Activated T-helper 2 cell treated with anti-CD3 and anti-CD28 coated beads, Interferon-gamma antibody, Interleukin-2, Interleukin-4, amounts not matched to agents 10 μg/mL and 5 μg/mL and 100 μg/mL, durations not matched to agents 14 hours and 24 hours and 36 hours (primary cell): ENCODE measurements at regions not wholly inside any gene's neighbourhood (a gene's known extent, or its start where the extent isn't known, plus 50 kb on each side); places are given as distances from the start of the nearest gene placed in this dataset.
"Not testable (repeated sequence)": the region's sequence is repeated elsewhere in the genome, so short reads cannot be mapped to it uniquely, and the experiment has no call there.

Experiments used
- DNase-seq: peaks from one replicate; pipeline ENCODE4 v3.0.0; 2021; ENCODE audit warnings: low spot score
- H3K27ac Mint-ChIP-seq: one replicate; pipeline ENCODE4 v1.8.0; 2021; ENCODE audit warnings: mixed read lengths
- H3K27me3 Mint-ChIP-seq: one replicate; pipeline ENCODE4 v1.8.0; 2021; ENCODE audit warnings: low read depth, mixed read lengths
- H3K36me3 Mint-ChIP-seq: one replicate; pipeline ENCODE4 v1.8.0; 2021; ENCODE audit warnings: low read depth, mixed read lengths
- H3K4me1 Mint-ChIP-seq: one replicate; pipeline ENCODE4 v1.8.0; 2021; ENCODE audit warnings: low read depth, mixed read lengths
- H3K4me3 Mint-ChIP-seq: one replicate; pipeline ENCODE4 v1.8.0; 2021; ENCODE audit warnings: low read depth, mild to moderate bottlenecking, moderate library complexity, mixed read lengths
- H3K9me3 Mint-ChIP-seq: one replicate; pipeline ENCODE4 v1.8.0; 2021; ENCODE audit warnings: mixed read lengths
- intact Hi-C: fragments of 100-400 bp; cut with micrococcal nuclease; formaldehyde crosslinking; loops from one replicate; pipeline ENCODE4 v1.15.1; 2023

GRCh38 chr7:145839814-145840213 lies 276.8 kb upstream of the CNTNAP2 start:
- DNase-seq = no peak
- H3K9me3 Mint-ChIP-seq = peaks cover 17% of the 10 kb centered on the region
- H3K4me1 Mint-ChIP-seq = no peaks in the 10 kb centered on the region
- intact Hi-C loops = no loop called here
- no peaks in the 10 kb centered on the region for H3K27me3 Mint-ChIP-seq
- no peak overlapping the region for H3K27ac Mint-ChIP-seq
- no peak overlapping the region for H3K4me3 Mint-ChIP-seq
- H3K36me3 Mint-ChIP-seq = no peaks in the 10 kb centered on the region

- Mint-ChIP-seq H3K36me3 (no peaks in the 10 kb centered on the region), H3K27ac (no peak overlapping the region), H3K4me1 (no peaks in the 10 kb centered on the region), H3K9me3 (peaks cover 24% of the 10 kb centered on the region), H3K27me3 (no peaks in the 10 kb centered on the region), H3K4me3 (no peak overlapping the region)
- intact Hi-C loops = no loop called here
- DNase-seq = no peak
Measured at GRCh38 chr7:145831616-145832206, 284.9 kb upstream of the CNTNAP2 start.

GRCh38 chr7:145817687-145818086 lies 298.9 kb upstream of the CNTNAP2 start:
- Mint-ChIP-seq H3K36me3 (no peaks in the 10 kb centered on the region), H3K27ac (no peak overlapping the region), H3K27me3 (no peaks in the 10 kb centered on the region)

GRCh38 chr7:145812218-145812617 lies 304.4 kb upstream of the CNTNAP2 start:
- Mint-ChIP-seq H3K36me3 (no peaks in the 10 kb centered on the region), H3K4me1 (no peaks in the 10 kb centered on the region), H3K4me3 (no peak overlapping the region), H3K27me3 (no peaks in the 10 kb centered on the region), H3K27ac (no peak overlapping the region), H3K9me3 (peaks cover 9% of the 10 kb centered on the region)
- DNase-seq = no peak
- intact Hi-C loops = no loop called here

More at GRCh38 chr7:145817687-145818086, 298.9 kb upstream of the CNTNAP2 start:
- intact Hi-C loops = no loop called here
- Mint-ChIP-seq H3K4me3 (no peak overlapping the region), H3K9me3 (peaks cover 33% of the 10 kb centered on the region), H3K4me1 (no peaks in the 10 kb centered on the region)
- no peak for DNase-seq

- H3K27ac Mint-ChIP-seq, H3K36me3 Mint-ChIP-seq, intact Hi-C loops, H3K4me1 Mint-ChIP-seq, H3K4me3 Mint-ChIP-seq, H3K27me3 Mint-ChIP-seq, DNase-seq, H3K9me3 Mint-ChIP-seq: not testable (repeated sequence)
Measured at GRCh38 chr7:145805496-145805895, 311.1 kb upstream of the CNTNAP2 start.

- H3K27me3 Mint-ChIP-seq = no peaks in the 10 kb centered on the region
- no peak overlapping the region for H3K4me3 Mint-ChIP-seq
- no peaks in the 10 kb centered on the region for H3K4me1 Mint-ChIP-seq
- no peaks in the 10 kb centered on the region for H3K36me3 Mint-ChIP-seq
- intact Hi-C loops = no loop called here
- peaks cover 8% of the 10 kb centered on the region for H3K9me3 Mint-ChIP-seq
- H3K27ac Mint-ChIP-seq = no peak overlapping the region
- DNase-seq = no peak
Measured at GRCh38 chr7:145797507-145797906, 319.1 kb upstream of the CNTNAP2 start.

GRCh38 chr7:145795132-145795531 lies 321.5 kb upstream of the CNTNAP2 start:
- Mint-ChIP-seq H3K27me3 (no peaks in the 10 kb centered on the region), H3K27ac (no peak overlapping the region), H3K4me3 (no peak overlapping the region), H3K36me3 (no peaks in the 10 kb centered on the region), H3K9me3 (peaks cover 8% of the 10 kb centered on the region), H3K4me1 (no peaks in the 10 kb centered on the region)
- intact Hi-C loops = no loop called here
- no peak for DNase-seq

- Mint-ChIP-seq H3K4me1 (no peaks in the 10 kb centered on the region), H3K27ac (no peak overlapping the region), H3K36me3 (no peaks in the 10 kb centered on the region), H3K4me3 (no peak overlapping the region), H3K27me3 (no peaks in the 10 kb centered on the region), H3K9me3 (peaks cover 23% of the 10 kb centered on the region)
- DNase-seq = no peak
- intact Hi-C loops = no loop called here
Measured at GRCh38 chr7:145784809-145785780, 331.5 kb upstream of the CNTNAP2 start.

GRCh38 chr7:145781388-145781787 lies 335.2 kb upstream of the CNTNAP2 start:
- H3K4me1 Mint-ChIP-seq, H3K9me3 Mint-ChIP-seq, intact Hi-C loops, DNase-seq, H3K27me3 Mint-ChIP-seq, H3K27ac Mint-ChIP-seq, H3K36me3 Mint-ChIP-seq, H3K4me3 Mint-ChIP-seq: not testable (repeated sequence)

- intact Hi-C loops = no loop called here
- H3K27ac Mint-ChIP-seq = no peak overlapping the region
- peaks cover 5% of the 10 kb centered on the region for H3K9me3 Mint-ChIP-seq
- H3K27me3 Mint-ChIP-seq = no peaks in the 10 kb centered on the region
- no peak overlapping the region for H3K4me3 Mint-ChIP-seq
- no peaks in the 10 kb centered on the region for H3K36me3 Mint-ChIP-seq
- H3K4me1 Mint-ChIP-seq = no peaks in the 10 kb centered on the region
- DNase-seq = no peak
Measured at GRCh38 chr7:145779140-145779539, 337.5 kb upstream of the CNTNAP2 start.

- H3K27ac Mint-ChIP-seq = no peak overlapping the region
- intact Hi-C loops = no loop called here
- peaks cover 14% of the 10 kb centered on the region for H3K9me3 Mint-ChIP-seq
- no peaks in the 10 kb centered on the region for H3K27me3 Mint-ChIP-seq
- no peaks in the 10 kb centered on the region for H3K36me3 Mint-ChIP-seq
- H3K4me3 Mint-ChIP-seq = no peak overlapping the region
- H3K4me1 Mint-ChIP-seq = no peaks in the 10 kb centered on the region
- DNase-seq = no peak
Measured at GRCh38 chr7:145774777-145775176, 341.8 kb upstream of the CNTNAP2 start.

GRCh38 chr7:145753004-145753403 lies 363.6 kb upstream of the CNTNAP2 start:
- H3K27ac Mint-ChIP-seq = no peak overlapping the region
- no peak for DNase-seq
- H3K27me3 Mint-ChIP-seq = no peaks in the 10 kb centered on the region
- intact Hi-C loops = no loop called here
- H3K9me3 Mint-ChIP-seq = peaks cover 12% of the 10 kb centered on the region
- H3K4me1 Mint-ChIP-seq = no peaks in the 10 kb centered on the region
- no peaks in the 10 kb centered on the region for H3K36me3 Mint-ChIP-seq
- no peak overlapping the region for H3K4me3 Mint-ChIP-seq

- no peak for DNase-seq
- intact Hi-C loops = no loop called here
- Mint-ChIP-seq H3K36me3 (no peaks in the 10 kb centered on the region), H3K4me1 (no peaks in the 10 kb centered on the region), H3K4me3 (no peak overlapping the region), H3K27me3 (no peaks in the 10 kb centered on the region), H3K27ac (no peak overlapping the region), H3K9me3 (peaks cover 6% of the 10 kb centered on the region)
Measured at GRCh38 chr7:145737617-145738016, 379.0 kb upstream of the CNTNAP2 start.
